Endothelial cell of umbilical vein (primary cell): ENCODE measurements at regions not wholly inside any gene's neighbourhood (a gene's known extent, or its start where the extent isn't known, plus 50 kb on each side); places are given as distances from the start of the nearest gene placed in this dataset.

Source experiments
- BruUV-seq: library from RNA; stranded (reverse); fragments of 400-500 nt; replicated peaks from 2 replicates; lab custom pipeline; 2021; lab: Mats Ljungman, UMichigan
- CTCF ChIA-PET: fragments of 300-600, 350-600 bp; sonication (Branson Sonifier 250); formaldehyde crosslinking; loops from one replicate; lab custom pipeline; 2021; ENCODE audit warnings: antibody characterized with exemption, inconsistent platforms; lab: Charles Lee
- POLR2A ChIA-PET: fragments of 300-600, 350-600 bp; sonication (Branson Sonifier 250); formaldehyde crosslinking; loops from one replicate; lab custom pipeline; 2021; ENCODE audit warnings: antibody characterized with exemption, inconsistent platforms; lab: Charles Lee
- DNase-seq: peaks from one replicate; pipeline ENCODE4 v3.0.0-alpha.2; 2011; ENCODE audit warnings: low read depth, low spot score
- FAIRE-seq: peaks from 2 replicates; lab custom pipeline; 2011; peaks lifted over from hg19 to GRCh38; lab: Jason Lieb, UNC
- H2AFZ ChIP-seq: 2 replicates; pipeline ENCODE4 v1.6.0; 2012; ENCODE audit warnings: low read depth, low read length, control low read depth, inconsistent platforms
- H3K27ac ChIP-seq: 2 replicates; pipeline ENCODE4 v1.5.1; 2011; ENCODE audit warnings: low read depth, mild to moderate bottlenecking, control low read depth, low read length, moderate library complexity; ENCODE audit not compliant: insufficient read depth
- H3K27me3 ChIP-seq, 2 experiments: 2 replicates each; pipeline versions ENCODE4 v1.6.0 to v1.6.1; 2011; ENCODE audit warnings: low read length in 2 of 2, mixed read lengths in 1 of 2; ENCODE audit not compliant: control insufficient read depth in 2 of 2, insufficient read depth in 2 of 2
- H3K36me3 ChIP-seq, 2 experiments: 2 replicates in 1 of 2; 3 replicates in 1 of 2; pipeline ENCODE4 v1.5.1; 2011; ENCODE audit warnings: low read length in 2 of 2, mild to moderate bottlenecking in 1 of 2, moderate library complexity in 1 of 2; ENCODE audit not compliant: control insufficient read depth in 2 of 2, insufficient read depth in 2 of 2; ENCODE audit errors: extremely low read depth in 1 of 2
- H3K4me1 ChIP-seq: 3 replicates; pipeline ENCODE4 v1.5.1; 2011; ENCODE audit warnings: mild to moderate bottlenecking, low read length; ENCODE audit not compliant: control insufficient read depth, insufficient read depth; ENCODE audit errors: extremely low read depth
- H3K4me2 ChIP-seq: 2 replicates; pipeline ENCODE4 v1.6.1; 2011; ENCODE audit warnings: low read length, control low read depth, mixed read lengths; ENCODE audit not compliant: insufficient read depth
- H3K4me3 ChIP-seq, 3 experiments: fragments of 200-600 bp in 1 of 3; sonication (generic), shearing (Covaris generic) in 1 of 3; replicated peaks in 1 of 3; 2 replicates each; pipeline ENCODE4 v1.5.1; 2011 to 2016; ENCODE audit warnings: control low read depth in 3 of 3, low read length in 3 of 3, mild to moderate bottlenecking in 2 of 3, inconsistent platforms in 1 of 3, low read depth in 1 of 3, moderate library complexity in 1 of 3; ENCODE audit not compliant: insufficient read depth in 1 of 3
- H3K79me2 ChIP-seq: 2 replicates; pipeline ENCODE4 v1.6.0; 2012; ENCODE audit warnings: low read length, inconsistent platforms; ENCODE audit not compliant: control insufficient read depth, insufficient read depth
- H3K9ac ChIP-seq: replicated peaks from 2 replicates; pipeline ENCODE3; 2011; ENCODE audit warnings: low read length, control low read depth; ENCODE audit not compliant: insufficient read depth; ENCODE audit errors: extremely low read depth
- H3K9me1 ChIP-seq: replicated peaks from 3 replicates; pipeline ENCODE4 v1.6.0; 2011; ENCODE audit warnings: mild to moderate bottlenecking, low read length; ENCODE audit not compliant: control insufficient read depth, insufficient read depth; ENCODE audit errors: extremely low read depth
- H3K9me3 ChIP-seq: replicated peaks from 2 replicates; pipeline ENCODE4 v1.5.1; 2012; ENCODE audit warnings: low read length, inconsistent platforms; ENCODE audit not compliant: control insufficient read depth, insufficient read depth
- H4K20me1 ChIP-seq: replicated peaks from 2 replicates; pipeline ENCODE3; 2011; ENCODE audit warnings: mild to moderate bottlenecking, low read length; ENCODE audit not compliant: control insufficient read depth, insufficient read depth; ENCODE audit errors: extremely low read depth
- EZH2 ChIP-seq: IDR thresholded peaks from 2 replicates; pipeline ENCODE4 v1.6.1; 2012; ENCODE audit warnings: borderline replicate concordance, low read depth, mild to moderate bottlenecking, moderate library complexity, low read length, inconsistent platforms; ENCODE audit not compliant: severe bottlenecking
- JUN ChIP-seq: IDR thresholded peaks from 2 replicates; pipeline ENCODE4 v1.6.1; 2011; ENCODE audit warnings: borderline replicate concordance, low read depth; ENCODE audit not compliant: insufficient read length, insufficient read depth
- POLR2A ChIP-seq: IDR thresholded peaks from 2 replicates; pipeline ENCODE4 v1.6.1; 2012; ENCODE audit warnings: low read depth, mild to moderate bottlenecking, control low read depth, low read length
- dilution Hi-C: fragments of 300-500 bp; cut with MboI; formaldehyde crosslinking; loops from one replicate; pipeline ENCODE4 v1.15.0; 2019; ENCODE audit warnings: low sequenced_read_pairs; ENCODE audit not compliant: extremely low pct_ligation_motif_present
- intact Hi-C: fragments of 100-400 bp; cut with micrococcal nuclease; formaldehyde crosslinking; loops from one replicate; pipeline ENCODE4 v1.10.0; 2022

DNA sequence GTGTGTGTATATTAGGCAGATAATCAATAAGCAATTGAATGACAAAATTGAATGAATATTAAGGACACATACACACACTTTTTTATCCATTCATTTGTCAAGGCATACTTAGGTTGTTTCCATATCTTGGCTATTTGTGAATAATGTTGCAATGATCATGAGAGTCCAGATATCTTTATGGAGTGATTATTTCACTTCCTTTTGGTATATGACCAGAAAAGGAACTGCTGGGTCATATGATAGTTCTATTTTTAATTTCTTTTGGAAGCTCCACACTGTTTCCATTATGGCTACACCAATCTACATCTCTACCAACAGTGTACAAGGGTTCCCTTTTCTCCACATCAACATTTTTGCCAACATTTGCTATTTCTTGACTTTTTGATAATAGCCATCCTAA is 137.7 kb upstream of the PAPPA start:
- Histone ChIP-seq H3K4me3 (no peak overlapping the region), H3K27me3 (no peaks in the 10 kb centered on the region), H4K20me1 (no peaks in the 10 kb centered on the region), H2AFZ (no peak overlapping the region), H3K4me2 (no peak overlapping the region), H3K36me3 (no peaks in the 10 kb centered on the region), H3K27ac (no peak overlapping the region), H3K9me1 (no peaks in the 10 kb centered on the region), H3K4me1 (no peaks in the 10 kb centered on the region), H3K79me2 (no peaks in the 10 kb centered on the region), H3K9me3 (peaks cover 1% of the 10 kb centered on the region), H3K9ac (no peak overlapping the region)
- FAIRE-seq = no peak
- dilution Hi-C loops (no loop called here), intact Hi-C loops (no loop called here)
- BruUV-seq = no TSS peak
- DNase-seq = no peak
- POLR2A ChIA-PET = no interaction called here
- CTCF ChIA-PET = no interaction called here
- no peak for TF ChIP-seq EZH2

DNA sequence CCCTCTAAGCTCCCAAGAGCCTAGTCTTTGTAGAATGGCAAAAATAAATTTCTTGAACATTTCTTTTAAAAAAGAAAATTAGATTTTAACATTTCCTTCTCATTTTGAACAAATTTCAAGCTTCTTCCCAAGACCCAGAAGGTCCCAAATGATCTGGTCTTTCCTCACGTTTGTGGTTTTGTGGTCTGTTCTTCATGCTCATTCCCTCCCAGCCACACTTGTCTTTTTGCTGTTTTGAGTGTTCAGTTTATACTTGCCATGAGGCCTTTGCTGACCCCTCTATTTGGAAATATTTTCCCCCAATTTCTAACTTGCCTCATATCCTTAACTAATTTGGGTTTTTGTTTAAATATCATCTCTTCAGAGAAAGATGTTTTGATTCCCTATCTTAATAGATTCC is 133.4 kb upstream of the PAPPA start:
- FAIRE-seq (no peak), DNase-seq (no peak)
- no peaks in the 10 kb centered on the region for H3K4me1 ChIP-seq
- H3K36me3 ChIP-seq = no peaks in the 10 kb centered on the region
- no TSS peak for BruUV-seq
- no peak overlapping the region for H3K4me2 ChIP-seq
- no peaks in the 10 kb centered on the region for H3K9me3 ChIP-seq
- H3K27me3 ChIP-seq = no peaks in the 10 kb centered on the region
- no peak overlapping the region for H3K27ac ChIP-seq
- intact Hi-C loops (no loop called here), dilution Hi-C loops (no loop called here)
- no peak overlapping the region for H3K4me3 ChIP-seq
- H4K20me1 ChIP-seq = no peaks in the 10 kb centered on the region
- no peak overlapping the region for H2AFZ ChIP-seq
- no peaks in the 10 kb centered on the region for H3K79me2 ChIP-seq
- no peak for TF ChIP-seq POLR2A
- no peak for TF ChIP-seq JUN
- no peaks in the 10 kb centered on the region for H3K9me1 ChIP-seq
- CTCF ChIA-PET = no interaction called here
- POLR2A ChIA-PET = no interaction called here
- no peak overlapping the region for H3K9ac ChIP-seq
